ENCODE measurements at regions not wholly inside any gene's neighbourhood (a gene's known extent, or its start where the extent isn't known, plus 50 kb on each side); places are given as distances from the start of the nearest gene placed in this dataset.

- Histone ChIP-seq H3K27ac (no peak overlapping the region), H3K4me3 (no peak overlapping the region), H3K79me2 (ENCODE audit: low read depth) (no peaks in the 10 kb centered on the region), H3K4me1 (replicated peaks; ENCODE audit: insufficient read depth) (no peaks in the 10 kb centered on the region), H3K4me2 (no peak overlapping the region), H3K9me3 (ENCODE audit: insufficient read depth, low read depth) (no peaks in the 10 kb centered on the region; the same call in 1 of the 2 replicates), H3F3A (ENCODE audit: insufficient read depth, low read depth) (no peaks in the 10 kb centered on the region), H4K20me1 (ENCODE audit: insufficient read depth) (no peaks in the 10 kb centered on the region), H3K9me2 (ENCODE audit: insufficient read depth) (peaks cover 5% of the 10 kb centered on the region; the same call in 1 of the 2 replicates), H3K36me3 (ENCODE audit: low read depth) (no peaks in the 10 kb centered on the region), H2AFZ (no peak overlapping the region), H3K27me3 (ENCODE audit: insufficient read depth, low read depth) (no peaks in the 10 kb centered on the region)
- CTCF ChIA-PET = no interaction called here
- intact Hi-C loops (cut with micrococcal nuclease; ENCODE audit: unreplicated experiment) = no loop called here
- POLR2A ChIA-PET (ENCODE audit: unreplicated experiment) = no interaction called here
- BruUV-seq (replicated peaks) = no TSS peak
- TF ChIP-seq EZH2 (IDR thresholded peaks at IDR 0.05; ENCODE audit: low read depth) (no peak), CTCF (conservative IDR thresholded peaks at IDR 0.05) (no peak)
- DNase-seq = no peak
Observed at GRCh38 chr2:123283431-123283830, 741.7 kb upstream of the CNTNAP5 start.

DNA sequence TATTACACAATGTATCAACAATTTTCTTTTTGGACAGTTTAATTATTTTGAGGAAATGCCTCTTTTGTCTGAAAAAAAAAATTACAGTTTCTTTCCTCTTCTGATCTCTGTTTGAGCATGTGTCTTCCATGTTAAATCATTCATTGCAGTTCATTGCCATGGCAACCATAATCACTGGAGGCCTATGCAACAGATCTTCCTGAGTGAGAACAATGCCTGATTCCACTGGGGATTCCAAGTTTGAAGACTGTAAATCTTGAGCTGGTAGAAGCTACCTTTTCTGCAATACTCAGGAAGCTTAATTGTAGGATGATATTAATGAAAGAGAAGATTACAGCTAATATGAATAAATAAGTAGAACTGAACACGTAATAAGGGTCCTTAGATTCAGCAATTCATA is 721.4 kb upstream of the CNTNAP5 start:
- no TSS peak for BruUV-seq (replicated peaks)
- POLR2A ChIA-PET (ENCODE audit: unreplicated experiment) = no interaction called here
- Histone ChIP-seq H4K20me1 (ENCODE audit: insufficient read depth) (no peaks in the 10 kb centered on the region; the same call in 1 of the 2 replicates), H3K9me3 (ENCODE audit: insufficient read depth, low read depth) (no peaks in the 10 kb centered on the region), H3K36me3 (ENCODE audit: low read depth) (no peaks in the 10 kb centered on the region), H2AFZ (no peak overlapping the region), H3F3A (ENCODE audit: insufficient read depth, low read depth) (no peaks in the 10 kb centered on the region), H3K27me3 (ENCODE audit: insufficient read depth, low read depth) (no peaks in the 10 kb centered on the region), H3K9me2 (ENCODE audit: insufficient read depth) (no peaks in the 10 kb centered on the region), H3K4me3 (no peak overlapping the region), H3K4me1 (replicated peaks; ENCODE audit: insufficient read depth) (no peaks in the 10 kb centered on the region), H3K4me2 (no peak overlapping the region), H3K79me2 (ENCODE audit: low read depth) (no peaks in the 10 kb centered on the region), H3K27ac (no peak overlapping the region)
- TF ChIP-seq EZH2 (IDR thresholded peaks at IDR 0.05; ENCODE audit: low read depth) (no peak), CTCF (conservative IDR thresholded peaks at IDR 0.05) (no peak)
- no peak for DNase-seq
- CTCF ChIA-PET = no interaction called here
- intact Hi-C loops (cut with micrococcal nuclease; ENCODE audit: unreplicated experiment) = no loop called here

Data from PC-9 (cell line).